GM10266 (cell line): ENCODE measurements at regions not wholly inside any gene's neighbourhood (a gene's known extent, or its start where the extent isn't known, plus 50 kb on each side); places are given as distances from the start of the nearest gene placed in this dataset.

ENCODE experiments used
- DNase-seq: peaks from one replicate; pipeline ENCODE4 v3.0.0; 2012; ENCODE audit errors: extremely low spot score
- TF ChIP-seq, protein P1 (sequence below): IDR thresholded peaks from 2 replicates; pipeline ENCODE4 v1.5.1; 2012; ENCODE audit warnings: mild to moderate bottlenecking, low read depth; ENCODE audit not compliant: control insufficient read depth, insufficient read depth; ENCODE audit errors: missing control alignments

DNA sequence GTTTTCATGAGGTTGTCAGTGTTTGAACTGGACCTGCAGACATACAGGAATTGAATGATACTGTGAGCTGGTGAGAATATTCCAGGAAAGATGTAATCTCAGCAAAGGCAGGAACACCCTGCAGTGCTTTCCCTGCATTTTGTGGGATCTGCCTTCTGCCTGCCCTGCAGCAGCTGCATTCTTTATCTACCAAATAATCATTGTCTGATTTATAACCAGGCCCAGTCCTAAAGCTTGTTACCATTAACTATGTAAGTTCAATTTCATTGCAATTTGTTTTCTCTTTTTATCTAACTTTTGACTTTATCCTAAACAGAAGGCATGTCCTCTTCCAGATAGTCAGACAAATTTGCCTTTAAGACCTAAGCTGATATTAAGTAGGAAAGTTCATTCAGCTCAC lies 99.8 kb upstream of the NOCT start:
- TF ChIP-seq, protein P1, sequence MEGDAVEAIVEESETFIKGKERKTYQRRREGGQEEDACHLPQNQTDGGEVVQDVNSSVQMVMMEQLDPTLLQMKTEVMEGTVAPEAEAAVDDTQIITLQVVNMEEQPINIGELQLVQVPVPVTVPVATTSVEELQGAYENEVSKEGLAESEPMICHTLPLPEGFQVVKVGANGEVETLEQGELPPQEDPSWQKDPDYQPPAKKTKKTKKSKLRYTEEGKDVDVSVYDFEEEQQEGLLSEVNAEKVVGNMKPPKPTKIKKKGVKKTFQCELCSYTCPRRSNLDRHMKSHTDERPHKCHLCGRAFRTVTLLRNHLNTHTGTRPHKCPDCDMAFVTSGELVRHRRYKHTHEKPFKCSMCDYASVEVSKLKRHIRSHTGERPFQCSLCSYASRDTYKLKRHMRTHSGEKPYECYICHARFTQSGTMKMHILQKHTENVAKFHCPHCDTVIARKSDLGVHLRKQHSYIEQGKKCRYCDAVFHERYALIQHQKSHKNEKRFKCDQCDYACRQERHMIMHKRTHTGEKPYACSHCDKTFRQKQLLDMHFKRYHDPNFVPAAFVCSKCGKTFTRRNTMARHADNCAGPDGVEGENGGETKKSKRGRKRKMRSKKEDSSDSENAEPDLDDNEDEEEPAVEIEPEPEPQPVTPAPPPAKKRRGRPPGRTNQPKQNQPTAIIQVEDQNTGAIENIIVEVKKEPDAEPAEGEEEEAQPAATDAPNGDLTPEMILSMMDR = no peak
- DNase-seq = no peak

DNA sequence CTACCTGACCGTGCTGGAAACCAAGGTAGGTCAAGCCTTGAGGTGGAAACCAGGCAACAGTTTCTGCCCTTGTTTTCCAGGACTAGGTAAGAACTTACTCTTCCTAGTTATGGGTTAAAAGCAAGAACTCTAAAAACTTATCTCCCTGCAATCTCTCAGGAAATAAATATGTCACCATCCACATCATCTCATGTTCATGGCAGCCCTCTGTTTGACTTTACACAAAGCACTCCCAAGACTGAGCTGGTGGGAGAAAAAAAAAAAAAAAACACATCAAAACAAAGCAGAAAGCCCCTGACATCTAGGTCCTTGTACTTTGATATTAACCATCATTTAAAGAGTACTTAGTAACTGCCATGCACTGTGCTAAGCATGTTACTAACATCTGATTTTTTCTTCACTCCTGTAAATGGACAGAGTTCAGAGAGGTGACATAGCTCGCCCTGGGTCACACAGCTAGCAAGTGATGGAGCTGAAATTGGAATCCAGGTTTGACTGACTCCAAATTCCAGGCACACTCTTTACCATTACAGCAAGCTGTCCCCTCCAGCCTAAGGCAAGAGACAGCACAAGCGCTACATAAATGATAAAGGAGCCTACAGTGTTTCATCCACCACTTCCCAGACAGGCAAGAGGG lies 102.8 kb upstream of the NOCT start:
- TF ChIP-seq, protein P1 = no peak
- DNase-seq = no peak

DNA sequence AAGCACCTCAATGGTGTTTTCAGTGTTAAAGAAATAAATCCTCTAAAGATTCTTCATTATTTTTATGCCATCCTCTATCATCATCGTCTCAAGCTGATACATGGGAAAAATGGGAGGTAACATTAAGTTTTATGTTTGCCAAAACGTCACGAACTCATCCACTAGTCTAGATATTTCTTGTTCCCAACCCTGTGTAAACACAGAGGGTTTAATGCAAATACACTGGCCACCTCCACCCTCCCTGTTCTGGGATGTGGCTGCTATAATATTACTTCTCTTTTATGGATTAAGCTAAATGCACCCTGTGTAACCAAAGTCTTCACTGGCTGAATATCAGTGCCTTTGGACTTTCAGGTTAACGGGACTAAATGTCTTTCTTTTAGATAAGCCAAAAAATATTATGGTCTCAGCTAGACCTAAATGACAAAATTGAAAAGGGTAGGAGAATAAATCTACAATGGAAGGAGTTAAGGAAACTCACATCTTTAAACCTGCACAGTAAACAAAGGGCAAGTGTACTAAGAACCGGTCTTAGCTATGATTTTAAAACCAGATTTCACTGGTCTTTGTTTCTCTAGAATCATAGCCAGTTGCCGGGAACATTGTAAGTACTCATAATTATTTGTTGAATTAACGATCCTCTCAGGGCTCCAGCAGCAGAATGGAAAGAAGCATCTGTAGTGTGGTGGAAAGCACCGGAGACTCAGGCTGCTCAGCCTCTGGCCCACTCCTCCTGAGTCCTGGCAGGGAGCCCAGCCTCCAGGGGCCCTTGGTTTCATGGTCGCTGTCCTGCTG lies 103.5 kb upstream of the NOCT start:
- TF ChIP-seq, protein P1 = no peak

DNA sequence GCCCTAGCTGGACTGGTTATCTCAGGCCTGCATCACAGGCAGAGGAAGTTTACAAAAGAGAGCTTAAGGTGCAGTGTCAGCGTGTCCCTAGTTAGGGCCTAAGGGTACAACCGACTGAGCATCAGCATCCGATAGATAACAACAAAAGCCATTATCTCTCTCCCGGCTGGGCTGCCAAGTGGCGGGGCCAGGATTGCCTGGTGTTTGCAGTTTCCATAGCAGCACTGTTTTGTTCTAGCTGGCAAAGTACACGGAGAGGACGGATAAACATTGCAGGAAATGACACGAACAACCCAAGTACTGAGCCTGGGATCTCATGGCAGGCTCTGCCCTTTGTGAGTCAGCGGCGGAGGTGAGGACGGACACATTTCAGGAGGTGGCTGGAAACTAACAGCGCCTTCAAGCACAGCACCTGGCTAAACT lies 104.7 kb upstream of the NOCT start:
- TF ChIP-seq, protein P1 = no peak
- DNase-seq = no peak

More for the DNA sequence above, 103.5 kb upstream of the NOCT start:
- no peak for DNase-seq

DNA sequence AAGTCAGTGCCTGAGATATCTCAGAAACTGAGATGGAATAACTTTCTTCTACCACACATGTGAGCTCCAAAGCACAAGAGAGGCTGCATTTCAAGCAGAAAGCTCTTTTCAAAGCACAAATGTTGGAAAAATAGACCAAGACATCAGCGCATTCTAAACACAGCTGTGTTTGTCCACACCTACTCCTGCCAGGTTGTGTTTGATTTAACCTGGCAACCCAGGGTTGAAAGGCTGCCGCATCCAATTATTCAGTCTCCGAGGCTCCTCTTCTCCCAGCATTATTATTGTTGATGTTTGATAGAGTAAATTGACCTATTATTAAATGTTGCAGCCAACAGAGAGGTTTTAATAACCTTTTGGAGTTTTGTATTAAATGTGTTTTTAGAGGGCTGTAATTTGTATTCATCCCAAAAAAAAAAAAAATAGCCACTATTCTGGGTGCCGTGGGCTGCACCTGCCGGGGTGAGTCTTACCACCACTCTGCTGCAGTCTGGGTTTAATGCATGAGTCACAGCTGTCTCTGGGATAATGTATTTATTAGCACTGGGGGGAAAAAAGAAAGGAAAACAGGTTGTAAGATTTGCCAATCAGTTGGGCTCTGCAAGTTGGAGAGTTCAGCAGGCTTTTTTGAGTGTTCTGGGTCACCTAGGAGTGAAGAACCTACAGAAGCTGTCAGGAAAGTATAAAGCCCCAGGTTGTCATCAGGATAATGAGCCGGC lies 105.2 kb upstream of the NOCT start:
- DNase-seq = no peak

DNA sequence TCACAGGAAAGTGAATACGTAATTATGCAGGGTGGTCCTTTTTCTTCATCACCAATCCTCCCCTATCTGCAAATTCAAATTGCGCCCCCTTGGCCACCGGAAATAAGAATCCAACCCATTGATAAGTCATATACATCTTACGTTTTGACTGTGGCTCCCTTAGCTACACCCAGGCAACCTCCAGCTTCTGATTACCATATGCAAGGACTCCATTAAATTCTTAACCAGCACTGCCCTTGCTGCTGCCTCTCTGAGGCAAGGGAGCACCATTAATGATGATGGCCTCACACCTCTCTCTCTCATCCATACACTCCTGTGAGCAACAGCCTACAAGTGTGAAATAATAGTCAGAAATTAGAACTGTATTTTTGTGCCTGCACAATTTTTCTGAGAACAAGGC lies 106.0 kb upstream of the NOCT start:
- DNase-seq = no peak
- TF ChIP-seq, protein P1 = no peak

More for the DNA sequence above, 105.2 kb upstream of the NOCT start:
- TF ChIP-seq, protein P1 = no peak
